HEK293T (cell line): ENCODE measurements at regions not wholly inside any gene's neighbourhood (a gene's known extent, or its start where the extent isn't known, plus 50 kb on each side); places are given as distances from the start of the nearest gene placed in this dataset.

ENCODE experiments used
- ARNT ChIP-seq: fragments of 450-650 bp; IDR thresholded peaks from 2 replicates; pipeline ENCODE4 v1.6.1; 2017; ENCODE audit warnings: mild to moderate bottlenecking
- BHLHE40 ChIP-seq: fragments of 450-650 bp; IDR thresholded peaks from 2 replicates; pipeline ENCODE4 v1.6.1; 2016; ENCODE audit warnings: mild to moderate bottlenecking, moderate library complexity, borderline replicate concordance
- ELF4 ChIP-seq: fragments of 450-650 bp; IDR thresholded peaks from 2 replicates; pipeline ENCODE4 v1.6.1; 2017; ENCODE audit warnings: antibody characterized with exemption
- FOXA1 ChIP-seq: fragments of 450-650 bp; IDR thresholded peaks from 2 replicates; pipeline ENCODE4 v1.6.1; 2016; ENCODE audit warnings: mild to moderate bottlenecking
- FOXM1 ChIP-seq: fragments of 450-650 bp; IDR thresholded peaks from 2 replicates; pipeline ENCODE4 v1.6.1; 2017; ENCODE audit warnings: mild to moderate bottlenecking, borderline replicate concordance
- HDGF ChIP-seq: fragments of 450-650 bp; IDR thresholded peaks from 2 replicates; pipeline ENCODE4 v1.6.1; 2017; ENCODE audit warnings: antibody characterized with exemption, borderline replicate concordance
- PKNOX1 ChIP-seq: fragments of 450-650 bp; IDR thresholded peaks from 2 replicates; pipeline ENCODE4 v1.6.1; 2016
- SP1 ChIP-seq: fragments of 450-650 bp; IDR thresholded peaks from 2 replicates; pipeline ENCODE4 v1.6.1; 2017
- TARDBP ChIP-seq: fragments of 450-650 bp; IDR thresholded peaks from 2 replicates; pipeline ENCODE4 v1.6.1; 2016

- TF ChIP-seq HDGF (no peak), BHLHE40 (no peak), FOXM1 (no peak), SP1 (no peak), ELF4 (no peak), PKNOX1 (no peak), FOXA1 (no peak), ARNT (no peak), TARDBP (no peak)
Measured at GRCh38 chr18:68179811-68180210, 535.1 kb downstream of the TMX3 start.
